Astrocyte (in vitro differentiated cells and primary cell): ENCODE measurements at regions not wholly inside any gene's neighbourhood (a gene's known extent, or its start where the extent isn't known, plus 50 kb on each side); places are given as distances from the start of the nearest gene placed in this dataset.
A peak's percentile ranks its signal among the peaks of the same experiment; 100 is the strongest.

ENCODE experiments used
- DNase-seq: peaks from one replicate; pipeline ENCODE4 v3.0.0-alpha.2; 2010; ENCODE audit warnings: low read depth
- FAIRE-seq: peaks from 2 replicates; lab custom pipeline; 2011; peaks lifted over from hg19 to GRCh38; lab: Jason Lieb, UNC
- H2AFZ ChIP-seq: 2 replicates; pipeline ENCODE4 v1.6.0; 2012; ENCODE audit warnings: low read depth, low read length, inconsistent platforms
- H3K27ac ChIP-seq: 2 replicates; pipeline ENCODE4 v1.5.1; 2011; ENCODE audit warnings: low read depth, low read length, inconsistent platforms
- H3K27me3 ChIP-seq: 2 replicates; pipeline ENCODE4 v1.6.0; 2011; ENCODE audit warnings: low read length, inconsistent platforms; ENCODE audit not compliant: insufficient read depth
- H3K36me3 ChIP-seq: 2 replicates; pipeline ENCODE4 v1.5.1; 2011; ENCODE audit warnings: low read length, inconsistent platforms; ENCODE audit not compliant: insufficient read depth
- H3K4me1 ChIP-seq: 2 replicates; pipeline ENCODE4 v1.5.1; 2011; ENCODE audit warnings: low read length, inconsistent platforms; ENCODE audit not compliant: insufficient read depth
- H3K4me2 ChIP-seq: 2 replicates; pipeline ENCODE4 v1.6.0; 2012; ENCODE audit warnings: low read length, inconsistent platforms
- H3K4me3 ChIP-seq: 2 replicates; pipeline ENCODE4 v1.5.1; 2011; ENCODE audit warnings: low read depth, mild to moderate bottlenecking, low read length, inconsistent platforms; ENCODE audit not compliant: insufficient read depth
- H3K79me2 ChIP-seq: 2 replicates; pipeline ENCODE4 v1.6.0; 2012; ENCODE audit warnings: mild to moderate bottlenecking, low read length, inconsistent platforms; ENCODE audit not compliant: insufficient read depth
- H3K9ac ChIP-seq: 2 replicates; pipeline ENCODE4 v1.6.0; 2012; ENCODE audit warnings: mild to moderate bottlenecking, low read length, inconsistent platforms
- H3K9me3 ChIP-seq: 2 replicates; pipeline ENCODE4 v1.5.1; 2012; ENCODE audit warnings: low read depth, mild to moderate bottlenecking, low read length, inconsistent platforms; ENCODE audit not compliant: insufficient read depth
- H4K20me1 ChIP-seq: 2 replicates; pipeline ENCODE4 v1.6.0; 2012; ENCODE audit warnings: low read length, inconsistent platforms; ENCODE audit not compliant: insufficient read depth
- H3K27ac Mint-ChIP-seq: one replicate; pipeline ENCODE4 v1.8.0; 2021; ENCODE audit warnings: mild to moderate bottlenecking, mixed read lengths; ENCODE audit not compliant: unreplicated experiment
- H3K27me3 Mint-ChIP-seq: one replicate; pipeline ENCODE4 v1.8.0; 2021; ENCODE audit warnings: low read depth, mixed read lengths; ENCODE audit not compliant: unreplicated experiment
- H3K36me3 Mint-ChIP-seq: one replicate; pipeline ENCODE4 v1.8.0; 2021; ENCODE audit warnings: low read depth, mixed read lengths; ENCODE audit not compliant: unreplicated experiment
- H3K4me1 Mint-ChIP-seq: one replicate; pipeline ENCODE4 v1.8.0; 2021; ENCODE audit warnings: low read depth, mixed read lengths; ENCODE audit not compliant: unreplicated experiment
- H3K4me3 Mint-ChIP-seq: one replicate; pipeline ENCODE4 v1.8.0; 2021; ENCODE audit warnings: mild to moderate bottlenecking, moderate library complexity, mixed read lengths; ENCODE audit not compliant: unreplicated experiment
- H3K9me3 Mint-ChIP-seq: one replicate; pipeline ENCODE4 v1.8.0; 2021; ENCODE audit warnings: mild to moderate bottlenecking, mixed read lengths; ENCODE audit not compliant: unreplicated experiment
- EZH2 ChIP-seq: IDR thresholded peaks from 2 replicates; pipeline ENCODE4 v1.6.1; 2012; ENCODE audit warnings: mild to moderate bottlenecking, low read length, inconsistent platforms; ENCODE audit not compliant: insufficient read depth
- TF ChIP-seq, protein P1 (sequence below): IDR thresholded peaks from 2 replicates; pipeline ENCODE4 v1.5.1; 2011; ENCODE audit warnings: low read depth, mild to moderate bottlenecking, inconsistent platforms, low read length, moderate library complexity; ENCODE audit not compliant: insufficient read depth

DNA sequence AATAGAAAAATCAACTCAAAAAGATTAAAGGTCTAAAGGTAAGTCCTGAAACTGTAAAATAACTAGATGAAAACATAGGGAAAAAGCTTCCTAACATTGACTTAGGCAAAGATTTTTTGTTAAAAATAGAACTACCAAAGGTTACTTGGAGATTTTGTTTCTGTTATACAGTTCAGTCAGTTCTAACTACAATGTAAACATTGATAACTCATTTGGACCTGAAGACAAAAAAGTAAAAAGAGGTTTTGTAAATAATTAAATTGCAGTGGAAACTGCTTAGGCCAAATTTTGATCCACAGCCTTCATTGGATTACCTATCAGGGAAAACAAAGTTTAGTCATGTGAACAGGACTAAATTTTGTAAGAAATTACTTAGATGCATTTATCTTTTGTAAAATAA, 101.8 kb downstream of the SLITRK2 start:
- H2AFZ ChIP-seq, result no peak overlapping the region
- FAIRE-seq, result no peak
- no peak overlapping the region for H3K4me3 Mint-ChIP-seq
- H4K20me1 ChIP-seq, result no peaks in the 10 kb centered on the region
- H3K4me2 ChIP-seq, result no peak overlapping the region
- no peak overlapping the region for H3K9ac ChIP-seq
- H3K79me2 ChIP-seq, result no peaks in the 10 kb centered on the region
- no peak overlapping the region for H3K4me3 ChIP-seq
- TF ChIP-seq, protein P1, sequence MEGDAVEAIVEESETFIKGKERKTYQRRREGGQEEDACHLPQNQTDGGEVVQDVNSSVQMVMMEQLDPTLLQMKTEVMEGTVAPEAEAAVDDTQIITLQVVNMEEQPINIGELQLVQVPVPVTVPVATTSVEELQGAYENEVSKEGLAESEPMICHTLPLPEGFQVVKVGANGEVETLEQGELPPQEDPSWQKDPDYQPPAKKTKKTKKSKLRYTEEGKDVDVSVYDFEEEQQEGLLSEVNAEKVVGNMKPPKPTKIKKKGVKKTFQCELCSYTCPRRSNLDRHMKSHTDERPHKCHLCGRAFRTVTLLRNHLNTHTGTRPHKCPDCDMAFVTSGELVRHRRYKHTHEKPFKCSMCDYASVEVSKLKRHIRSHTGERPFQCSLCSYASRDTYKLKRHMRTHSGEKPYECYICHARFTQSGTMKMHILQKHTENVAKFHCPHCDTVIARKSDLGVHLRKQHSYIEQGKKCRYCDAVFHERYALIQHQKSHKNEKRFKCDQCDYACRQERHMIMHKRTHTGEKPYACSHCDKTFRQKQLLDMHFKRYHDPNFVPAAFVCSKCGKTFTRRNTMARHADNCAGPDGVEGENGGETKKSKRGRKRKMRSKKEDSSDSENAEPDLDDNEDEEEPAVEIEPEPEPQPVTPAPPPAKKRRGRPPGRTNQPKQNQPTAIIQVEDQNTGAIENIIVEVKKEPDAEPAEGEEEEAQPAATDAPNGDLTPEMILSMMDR, result no peak
- TF ChIP-seq EZH2, result no peak
- H3K36me3 ChIP-seq, result no peaks in the 10 kb centered on the region
- no peak overlapping the region for H3K27ac ChIP-seq
- no peak overlapping the region for H3K27ac Mint-ChIP-seq
- no peaks in the 10 kb centered on the region for H3K4me1 ChIP-seq
- H3K36me3 Mint-ChIP-seq, result no peaks in the 10 kb centered on the region
- H3K27me3 ChIP-seq, result no peaks in the 10 kb centered on the region
- no peaks in the 10 kb centered on the region for H3K27me3 Mint-ChIP-seq
- H3K4me1 Mint-ChIP-seq, result no peaks in the 10 kb centered on the region
- no peaks in the 10 kb centered on the region for H3K9me3 ChIP-seq
- no peaks in the 10 kb centered on the region for H3K9me3 Mint-ChIP-seq
- no peak for DNase-seq

DNA sequence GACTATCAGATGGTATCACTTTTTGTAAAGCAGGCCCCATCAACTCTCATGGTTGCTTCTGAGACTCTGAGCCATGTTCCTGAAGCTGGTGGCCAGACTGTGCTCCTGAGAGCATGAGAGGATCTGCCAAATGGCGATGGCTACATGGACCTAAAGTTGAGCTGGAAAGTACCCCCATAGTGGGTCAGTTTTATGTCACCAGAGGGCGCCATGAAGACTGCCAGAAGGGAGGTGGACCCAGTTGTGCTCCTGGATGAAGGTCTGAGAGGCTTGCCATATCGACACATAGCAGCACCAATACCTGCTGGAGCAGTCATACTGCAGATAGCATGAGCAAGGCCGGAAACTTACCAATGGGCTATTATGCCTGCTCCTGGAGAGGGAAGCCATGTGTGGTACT, 105.7 kb downstream of the SLITRK2 start:
- Mint-ChIP-seq H3K36me3 (no peaks in the 10 kb centered on the region), H3K27me3 (no peaks in the 10 kb centered on the region), H3K9me3 (peaks cover 2% of the 10 kb centered on the region), H3K27ac (no peak overlapping the region), H3K4me3 (no peak overlapping the region), H3K4me1 (no peaks in the 10 kb centered on the region)
- Histone ChIP-seq H2AFZ (no peak overlapping the region), H3K4me1 (no peaks in the 10 kb centered on the region), H3K4me3 (no peak overlapping the region), H3K27me3 (no peaks in the 10 kb centered on the region), H3K36me3 (no peaks in the 10 kb centered on the region), H3K9ac (no peak overlapping the region), H3K9me3 (no peaks in the 10 kb centered on the region), H3K27ac (no peak overlapping the region), H3K4me2 (no peak overlapping the region), H3K79me2 (no peaks in the 10 kb centered on the region), H4K20me1 (no peaks in the 10 kb centered on the region)
- no peak for DNase-seq
- no peak for FAIRE-seq
- TF ChIP-seq, protein P1, result no peak
- no peak for TF ChIP-seq EZH2

DNA sequence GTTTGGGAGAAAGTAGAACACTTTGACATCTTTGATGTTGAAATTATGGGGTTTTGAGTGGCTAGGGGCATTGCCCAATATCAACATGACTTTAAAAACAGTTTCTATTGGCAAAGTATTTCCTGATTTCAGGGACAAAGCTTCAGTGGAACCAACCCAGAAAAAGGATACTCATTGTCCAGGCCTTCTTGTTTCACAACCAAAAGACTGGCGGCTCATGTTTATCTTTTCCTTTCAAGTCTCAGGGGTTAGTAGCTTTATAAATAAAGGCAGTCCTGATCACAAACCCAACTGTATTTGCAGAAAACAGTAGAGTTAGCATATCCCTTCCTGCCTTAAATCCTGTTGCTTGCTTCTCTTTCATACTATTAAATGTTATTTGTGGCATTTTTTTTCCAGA, 119.1 kb downstream of the SLITRK2 start:
- H3K4me3 ChIP-seq, result no peak overlapping the region
- no peaks in the 10 kb centered on the region for H3K9me3 ChIP-seq
- FAIRE-seq (peak; percentile 88), DNase-seq (no peak)
- Mint-ChIP-seq H3K9me3 (no peaks in the 10 kb centered on the region), H3K27ac (no peak overlapping the region), H3K36me3 (no peaks in the 10 kb centered on the region), H3K4me1 (no peaks in the 10 kb centered on the region), H3K4me3 (no peak overlapping the region), H3K27me3 (no peaks in the 10 kb centered on the region)
- H4K20me1 ChIP-seq, result no peaks in the 10 kb centered on the region
- TF ChIP-seq EZH2, result no peak
- TF ChIP-seq, protein P1, result no peak
- no peaks in the 10 kb centered on the region for H3K4me1 ChIP-seq
- no peaks in the 10 kb centered on the region for H3K79me2 ChIP-seq
- no peak overlapping the region for H3K27ac ChIP-seq
- no peak overlapping the region for H2AFZ ChIP-seq
- no peaks in the 10 kb centered on the region for H3K27me3 ChIP-seq
- no peaks in the 10 kb centered on the region for H3K36me3 ChIP-seq
- no peak overlapping the region for H3K9ac ChIP-seq
- H3K4me2 ChIP-seq, result no peak overlapping the region
